T follicular helper cell (primary cell): ENCODE measurements at regions not wholly inside any gene's neighbourhood (a gene's known extent, or its start where the extent isn't known, plus 50 kb on each side); places are given as distances from the start of the nearest gene placed in this dataset.
"Not testable (repeated sequence)": the region's sequence is repeated elsewhere in the genome, so short reads cannot be mapped to it uniquely, and the experiment has no call there.

Experiments used
- DNase-seq: peaks from one replicate; pipeline ENCODE4 v3.0.0-alpha.2; 2020; ENCODE audit warnings: low read depth

DNA sequence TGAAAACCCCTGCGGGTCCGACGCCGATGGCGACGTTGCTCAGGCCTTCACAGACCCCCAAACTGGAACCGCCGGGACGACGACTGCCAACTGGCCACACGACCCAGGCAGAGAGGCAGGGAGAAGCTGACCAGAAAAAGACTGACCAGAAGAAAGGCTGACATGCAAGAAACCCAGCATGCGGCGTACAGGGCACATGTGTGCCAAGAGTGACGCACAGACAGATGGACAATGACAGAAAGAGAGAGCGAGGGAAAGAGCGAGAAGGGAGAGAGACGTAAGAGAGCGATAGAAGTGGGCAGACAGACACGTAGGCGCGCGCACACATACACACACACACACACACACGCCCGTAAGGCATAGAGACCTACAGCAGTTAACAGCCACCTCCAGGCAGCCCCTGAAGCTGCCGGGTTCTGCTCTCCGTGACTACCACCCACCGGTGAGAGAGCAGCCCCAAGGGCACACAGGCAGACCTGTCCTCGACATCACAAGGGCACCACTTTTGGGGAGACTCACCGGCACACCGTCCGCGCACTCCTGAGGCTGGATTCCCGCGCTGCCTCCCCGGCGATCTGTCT, 67.2 kb upstream of the ZNF527 start:
- no peak for DNase-seq

DNA sequence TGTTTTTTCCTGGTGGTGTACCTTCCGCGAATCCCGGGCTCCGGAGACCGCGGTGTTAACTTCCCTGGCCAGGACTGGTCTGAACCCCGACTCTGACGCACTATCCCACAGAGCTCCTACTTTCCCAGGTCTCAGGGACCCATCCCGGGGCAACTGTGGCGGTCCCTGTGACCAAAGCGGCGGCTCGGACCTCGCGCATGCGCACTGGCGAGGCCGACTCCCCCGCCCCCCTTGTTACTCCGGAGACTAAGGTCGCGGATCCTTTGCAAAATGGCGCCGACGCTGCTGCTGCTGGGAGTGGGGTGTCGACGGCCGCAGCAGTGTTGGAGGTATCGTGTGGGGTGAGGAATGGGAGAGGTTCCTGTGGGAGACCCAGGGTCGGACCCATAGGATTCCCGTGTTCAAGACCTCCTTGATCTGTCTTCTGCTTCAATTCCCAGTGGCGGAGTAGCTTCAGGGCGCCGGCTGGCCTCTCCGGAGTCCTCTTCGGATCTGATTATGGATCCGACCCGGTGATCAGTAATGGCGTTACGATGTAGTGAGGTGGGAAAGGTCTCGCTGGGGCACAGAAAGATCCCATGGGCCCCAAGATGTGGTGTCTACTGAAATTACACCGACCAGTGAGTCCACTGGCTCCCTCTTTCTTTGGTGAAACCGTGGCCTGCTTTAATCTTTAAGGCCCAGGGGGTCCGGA, 66.6 kb upstream of the ZNF527 start:
- DNase-seq: no peak

DNA sequence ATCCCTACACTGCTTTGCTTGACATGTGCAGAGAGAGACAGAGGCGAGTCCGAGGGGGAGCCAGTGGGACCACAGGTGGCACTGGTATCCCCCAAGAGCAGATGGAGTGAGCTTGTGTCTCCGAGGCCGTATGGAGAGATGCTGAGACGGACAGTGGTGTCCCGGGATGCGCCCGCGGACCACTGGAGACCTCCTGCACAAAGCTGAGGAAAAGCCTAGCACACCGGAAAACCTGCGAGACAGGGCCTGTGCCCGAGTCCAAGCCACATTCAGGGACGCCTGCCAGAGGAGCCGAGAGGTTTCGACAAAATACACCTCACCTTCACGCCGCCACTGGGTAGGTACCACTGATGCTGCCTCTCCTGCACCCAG, 66.0 kb upstream of the ZNF527 start:
- DNase-seq: no peak

DNA sequence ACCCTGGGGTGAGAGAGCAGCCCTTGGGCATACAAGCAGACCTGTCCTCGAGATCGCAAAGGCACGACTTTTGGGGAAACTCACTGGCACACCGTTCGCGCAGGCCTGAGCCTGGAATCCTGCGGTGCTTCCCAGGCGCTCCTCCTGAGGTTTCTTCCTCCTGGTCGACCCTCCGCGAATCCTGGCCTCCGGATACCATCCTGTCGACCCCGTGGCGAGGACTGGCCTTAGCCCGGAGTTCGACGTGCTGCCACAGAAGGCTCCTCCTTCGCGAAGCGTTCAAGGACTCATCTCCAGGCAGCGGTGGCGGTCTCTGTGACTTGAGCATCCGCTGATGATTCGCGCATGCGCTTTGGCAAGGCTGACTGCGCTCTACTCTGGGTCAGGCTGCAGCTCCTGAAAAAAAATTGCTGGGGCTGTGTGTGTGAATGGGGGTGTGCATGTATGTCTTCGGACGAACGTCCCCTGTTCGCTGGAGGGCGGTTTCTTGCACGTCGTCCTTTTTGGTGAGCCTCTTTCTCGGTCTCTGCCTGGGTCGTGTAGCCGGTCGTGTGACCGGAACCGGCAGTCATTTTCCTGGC, 64.4 kb upstream of the ZNF527 start:
- no peak for DNase-seq

DNA sequence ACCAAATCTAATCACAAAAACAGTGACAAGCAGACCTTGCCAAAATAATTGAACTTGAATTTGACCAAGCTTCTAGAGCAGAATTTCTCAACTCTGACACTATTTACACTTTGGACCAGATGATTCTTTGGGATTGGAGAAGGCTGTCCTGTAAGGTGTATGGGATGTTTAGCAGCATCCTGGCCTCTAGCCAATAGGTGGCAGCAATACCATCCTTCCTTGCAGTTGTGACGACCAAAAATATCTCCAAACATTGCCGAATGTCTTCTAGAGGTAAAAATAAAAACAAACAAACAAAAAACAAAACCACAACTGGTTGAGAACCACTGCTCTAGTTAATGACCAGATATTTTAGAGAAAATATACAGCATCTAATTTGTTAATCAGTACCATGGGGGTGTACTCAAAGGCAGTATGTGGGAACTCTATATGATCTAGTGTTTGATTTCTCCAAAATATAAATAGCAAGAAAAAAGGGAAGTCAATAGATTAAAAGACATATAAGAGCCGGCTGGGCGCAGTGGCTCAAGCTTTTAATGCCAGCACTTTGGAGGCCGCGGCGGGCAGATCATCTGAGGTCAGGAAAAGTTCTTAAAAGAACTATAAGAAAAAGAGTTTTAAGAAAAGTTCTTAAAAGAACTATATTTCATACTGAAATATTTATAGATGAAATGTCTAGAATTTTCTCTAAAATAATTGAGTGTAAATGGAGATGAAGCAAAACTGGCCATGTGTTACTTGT, 60.9 kb upstream of the ZNF527 start:
- DNase-seq: no peak

DNA sequence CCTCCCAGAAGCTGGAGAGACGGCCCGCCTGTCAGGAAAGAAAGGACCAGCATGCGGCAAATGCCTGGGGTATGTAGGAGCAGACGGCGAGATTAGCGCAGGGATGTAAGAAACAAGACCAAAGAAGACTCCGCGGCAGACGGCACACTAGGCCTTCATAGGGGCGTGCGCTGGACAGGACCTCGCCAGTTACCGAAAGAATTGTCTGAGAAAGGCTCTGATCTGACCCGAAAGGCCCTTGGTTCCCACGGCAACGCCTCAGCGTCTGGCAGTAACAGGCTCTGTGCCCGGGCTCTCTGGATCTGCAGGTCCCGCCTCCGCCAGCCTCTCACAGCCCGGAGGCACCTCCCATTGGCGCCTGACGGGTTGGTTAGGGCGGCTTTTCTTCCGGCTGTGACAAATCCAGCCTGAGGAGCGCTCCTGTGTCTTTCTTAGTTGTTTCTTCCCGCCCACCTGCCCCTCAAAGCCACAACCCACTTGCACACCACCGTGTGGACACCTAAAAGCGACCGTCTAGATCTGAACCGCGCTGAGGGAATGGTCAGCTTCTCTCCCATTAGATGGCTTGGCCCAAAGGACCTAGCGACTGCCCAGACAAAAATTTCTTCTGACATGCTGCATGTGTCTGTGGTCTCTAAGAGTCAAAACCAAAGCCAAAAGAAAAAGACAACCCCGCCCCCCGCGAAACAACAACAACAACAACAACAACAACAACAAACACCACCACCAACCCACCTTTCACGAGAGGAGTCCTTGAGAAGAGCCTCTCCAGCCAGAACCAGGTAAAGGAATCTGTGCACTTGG, 58.2 kb upstream of the ZNF527 start:
- DNase-seq: peak; percentile 38

DNA sequence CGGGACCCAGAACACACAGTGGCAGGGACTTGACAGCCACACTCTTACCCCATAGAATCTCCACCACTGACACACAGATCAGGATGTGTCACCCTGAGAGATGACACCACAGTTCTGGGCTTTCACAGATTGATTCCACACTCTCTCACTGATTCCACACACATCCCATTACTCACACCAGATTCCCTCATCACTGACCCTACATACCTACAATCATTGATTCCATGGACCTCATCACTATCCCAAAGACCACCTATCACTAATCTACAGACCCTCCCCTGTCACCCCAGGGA, 57.6 kb upstream of the ZNF527 start:
- no peak for DNase-seq

DNA sequence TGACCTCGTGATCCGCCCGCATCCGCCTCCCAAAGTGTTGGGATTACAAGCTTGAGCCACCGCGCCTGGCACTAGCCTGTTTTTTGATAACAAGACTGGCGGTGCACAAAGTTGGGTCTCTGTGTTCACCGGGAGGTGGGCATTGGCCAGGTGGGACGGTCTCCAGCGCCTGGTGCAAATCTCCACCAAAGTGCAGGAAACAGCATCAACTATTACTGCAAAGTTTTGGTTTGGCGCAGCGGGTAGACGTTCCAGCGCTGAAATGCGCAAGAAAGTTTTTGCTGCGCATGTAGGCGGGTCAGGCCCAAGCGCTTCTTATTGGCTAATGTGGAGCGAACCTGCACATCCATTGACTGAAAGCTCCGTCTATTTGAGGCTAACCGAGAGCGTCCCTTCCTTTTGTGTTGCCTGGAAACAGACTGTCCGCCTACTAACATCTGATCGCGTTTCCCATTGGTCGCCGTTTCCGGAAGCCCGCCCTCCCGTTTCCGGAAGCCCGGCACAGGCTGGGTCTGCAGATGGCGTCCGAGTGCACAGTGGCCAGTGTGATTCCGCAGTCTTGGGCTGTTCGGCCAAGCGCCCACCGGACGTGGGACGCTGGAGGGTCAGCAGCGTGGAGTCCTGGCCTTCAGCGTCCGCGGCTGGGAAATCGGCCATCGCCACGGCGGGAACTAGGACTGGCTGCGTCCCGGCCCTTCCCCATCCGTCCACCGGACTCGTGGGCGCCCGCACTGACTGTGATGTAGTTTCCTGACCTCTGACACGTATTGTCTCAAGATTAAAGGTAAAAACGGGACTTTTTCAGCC, 53.3 kb upstream of the ZNF527 start:
- DNase-seq: peak; percentile 88

DNA sequence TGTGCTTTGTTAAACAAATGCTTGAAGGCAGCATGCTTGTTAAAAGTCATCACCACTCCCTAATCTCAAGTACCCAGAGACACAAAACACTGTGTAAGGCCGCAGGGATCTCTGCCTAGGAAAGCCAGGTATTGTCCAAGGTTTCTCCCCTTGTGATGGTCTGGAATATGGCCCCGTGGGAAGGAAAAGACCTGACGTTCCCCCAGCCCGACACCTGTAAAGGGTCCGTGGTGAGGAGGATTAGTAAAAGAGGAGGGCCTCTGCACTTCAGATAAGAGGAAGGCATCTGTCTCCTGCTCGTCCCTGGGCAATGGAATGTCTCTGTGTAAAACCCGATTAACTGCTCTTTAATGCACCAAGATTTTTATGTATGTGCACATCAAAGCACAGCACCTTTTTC, 49.9 kb upstream of the ZNF527 start:
- DNase-seq: not testable (repeated sequence)
